Coronary artery (tissue), 2 donors: ENCODE measurements at regions not wholly inside any gene's neighbourhood (a gene's known extent, or its start where the extent isn't known, plus 50 kb on each side); places are given as distances from the start of the nearest gene placed in this dataset.

ENCODE experiments used
- DNase-seq: peaks from one replicate; pipeline ENCODE4 v3.0.0-alpha.2; 2017; ENCODE audit warnings: low spot score
- H3K27ac ChIP-seq, 2 donors: fragments of 200-600 bp; sonication (generic); one replicate each; pipeline ENCODE4 v1.5.1; 2016 to 2019
- H3K4me3 ChIP-seq: fragments of 200-600 bp; sonication (generic); 2 replicates; pipeline ENCODE4 v1.5.1; 2016; ENCODE audit warnings: mild to moderate bottlenecking, moderate library complexity
- TF ChIP-seq, protein P1 (sequence below): fragments of 200-600 bp; sonication (generic); IDR thresholded peaks from one replicate; pipeline ENCODE4 v1.5.1; 2019; ENCODE audit warnings: antibody characterized with exemption

DNA sequence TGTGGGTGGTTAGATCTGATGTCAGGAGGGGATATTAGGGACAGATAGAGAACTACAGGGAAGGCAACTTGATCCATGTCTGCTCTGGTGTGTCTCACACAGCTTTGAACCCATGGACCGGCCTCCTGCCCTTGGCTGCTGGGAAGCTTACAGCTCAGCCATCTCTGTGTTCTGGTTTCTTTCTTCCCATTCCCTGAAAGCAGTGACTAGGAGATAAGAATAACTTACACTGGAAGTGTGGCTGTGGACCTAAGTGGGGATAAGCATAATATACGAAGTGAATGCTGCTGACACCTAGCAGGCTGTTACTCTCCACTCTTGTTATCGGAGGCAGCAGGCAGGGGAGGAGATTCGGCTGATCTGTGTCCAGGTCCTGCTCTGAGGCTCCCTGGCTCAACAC lies 282.3 kb upstream of the TUT7 start:
- DNase-seq, result no peak
- TF ChIP-seq, protein P1, sequence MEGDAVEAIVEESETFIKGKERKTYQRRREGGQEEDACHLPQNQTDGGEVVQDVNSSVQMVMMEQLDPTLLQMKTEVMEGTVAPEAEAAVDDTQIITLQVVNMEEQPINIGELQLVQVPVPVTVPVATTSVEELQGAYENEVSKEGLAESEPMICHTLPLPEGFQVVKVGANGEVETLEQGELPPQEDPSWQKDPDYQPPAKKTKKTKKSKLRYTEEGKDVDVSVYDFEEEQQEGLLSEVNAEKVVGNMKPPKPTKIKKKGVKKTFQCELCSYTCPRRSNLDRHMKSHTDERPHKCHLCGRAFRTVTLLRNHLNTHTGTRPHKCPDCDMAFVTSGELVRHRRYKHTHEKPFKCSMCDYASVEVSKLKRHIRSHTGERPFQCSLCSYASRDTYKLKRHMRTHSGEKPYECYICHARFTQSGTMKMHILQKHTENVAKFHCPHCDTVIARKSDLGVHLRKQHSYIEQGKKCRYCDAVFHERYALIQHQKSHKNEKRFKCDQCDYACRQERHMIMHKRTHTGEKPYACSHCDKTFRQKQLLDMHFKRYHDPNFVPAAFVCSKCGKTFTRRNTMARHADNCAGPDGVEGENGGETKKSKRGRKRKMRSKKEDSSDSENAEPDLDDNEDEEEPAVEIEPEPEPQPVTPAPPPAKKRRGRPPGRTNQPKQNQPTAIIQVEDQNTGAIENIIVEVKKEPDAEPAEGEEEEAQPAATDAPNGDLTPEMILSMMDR, result no peak
- H3K27ac ChIP-seq, result no peak overlapping the region
- no peak overlapping the region for H3K4me3 ChIP-seq

- H3K27ac ChIP-seq, result no peak overlapping the region
- TF ChIP-seq, protein P1, result no peak
- DNase-seq, result no peak
- no peak overlapping the region for H3K4me3 ChIP-seq
Observed at GRCh38 chr9:86636038-86636437, 281.8 kb upstream of the TUT7 start.

- H3K27ac ChIP-seq, result no peak overlapping the region
- no peak for DNase-seq
- H3K4me3 ChIP-seq, result no peak overlapping the region
- TF ChIP-seq, protein P1, result no peak
Observed at GRCh38 chr9:86634501-86634900, 280.3 kb upstream of the TUT7 start.

GRCh38 chr9:86633945-86634344 lies 279.7 kb upstream of the TUT7 start:
- Histone ChIP-seq H3K4me3 (no peak overlapping the region), H3K27ac (no peak overlapping the region)
- DNase-seq, result no peak
- TF ChIP-seq, protein P1, result no peak

DNA sequence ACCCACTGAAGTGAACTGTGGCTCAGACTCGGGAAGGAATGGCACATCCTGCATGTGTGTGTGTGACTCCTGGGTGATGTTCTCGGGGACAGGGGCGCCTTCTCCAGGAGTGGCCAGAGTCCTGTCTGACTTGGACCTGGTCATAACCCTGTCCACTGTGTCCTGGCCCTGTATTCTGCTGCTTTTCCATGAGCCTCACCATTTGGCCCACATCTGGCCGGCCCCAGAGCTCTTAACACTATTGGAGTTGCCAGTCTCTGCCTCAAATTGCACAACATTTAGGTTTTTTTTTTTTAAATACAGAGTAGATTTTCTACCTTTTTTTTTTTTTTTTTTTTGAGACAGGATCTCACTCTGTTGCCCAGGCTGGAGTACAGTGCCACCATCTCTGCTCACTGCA lies 278.3 kb upstream of the TUT7 start:
- TF ChIP-seq, protein P1, result no peak
- no peak for DNase-seq
- H3K27ac ChIP-seq, result no peak overlapping the region
- H3K4me3 ChIP-seq, result no peak overlapping the region

GRCh38 chr9:86629530-86629929 lies 275.3 kb upstream of the TUT7 start:
- TF ChIP-seq, protein P1, result no peak
- no peak for DNase-seq
- Histone ChIP-seq H3K27ac (no peak overlapping the region), H3K4me3 (no peak overlapping the region)

- Histone ChIP-seq H3K4me3 (no peak overlapping the region), H3K27ac (no peak overlapping the region)
- TF ChIP-seq, protein P1, result no peak
- no peak for DNase-seq
Observed at GRCh38 chr9:86626802-86627201, 272.6 kb upstream of the TUT7 start.
